ENCODE measurements at regions not wholly inside any gene's neighbourhood (a gene's known extent, or its start where the extent isn't known, plus 50 kb on each side); places are given as distances from the start of the nearest gene placed in this dataset.
"Not testable (repeated sequence)": the region's sequence is repeated elsewhere in the genome, so short reads cannot be mapped to it uniquely, and the experiment has no call there.

GRCh38 chr7:124099585-124099984 lies 66.7 kb upstream of the TMEM229A start:
- H3K9me3 ChIP-seq; DNase-seq; H3K79me2 ChIP-seq (ENCODE audit: insufficient read depth); H4K20me1 ChIP-seq (ENCODE audit: insufficient read depth); H3K36me3 ChIP-seq (replicated peaks in 1 of 2; ENCODE audit: control insufficient read depth in 1 of 2, insufficient read depth in 2 of 2, low read length in 1 of 2); POLR2A ChIA-PET; H2AFZ ChIP-seq (ENCODE audit: low read depth); H3K27me3 ChIP-seq (ENCODE audit: insufficient read depth); H3K4me3 ChIP-seq (ENCODE audit: low read depth in 2 of 2, low read length in 1 of 2); H3K27ac ChIP-seq (ENCODE audit: low read depth in 2 of 2, low read length in 1 of 2); H3K9me2 ChIP-seq; H3K9ac ChIP-seq; H3K4me1 ChIP-seq (ENCODE audit: control insufficient read depth in 1 of 2, insufficient read depth in 2 of 2, low read depth in 1 of 2, low read length in 1 of 2); H3F3A ChIP-seq (replicated peaks; ENCODE audit: insufficient read depth); H3K4me2 ChIP-seq: not testable (repeated sequence)
- CTCF ChIA-PET, result interaction anchor here (1.1 to 2.0 kb wide), 5 partner anchors 10 to 133 kb away, joined by 3 to 16 read pairs (median 4); no protein-coding TSS in a partner anchor
- WGBS (ENCODE audit: low lambda C conversion rate), result 81% methylated on average over 9 of the region's 10 CpGs

- CTCF ChIA-PET, result interaction anchor here (0.7 to 2.2 kb wide), 5 partner anchors 10 to 291 kb away, joined by 3 to 12 read pairs (median 3); no protein-coding TSS in a partner anchor
- Histone ChIP-seq H3K4me2 (no peak overlapping the region), H3F3A (replicated peaks; ENCODE audit: insufficient read depth) (no peaks in the 10 kb centered on the region), H3K27ac (ENCODE audit: low read depth in 2 of 2, low read length in 1 of 2) (peak overlapping the region in 1 of 2 experiments; percentile 34; a peak in 1 of 4 replicates), H3K27me3 (ENCODE audit: insufficient read depth) (no peaks in the 10 kb centered on the region), H3K9me3 (no peaks in the 10 kb centered on the region), H4K20me1 (ENCODE audit: insufficient read depth) (no peaks in the 10 kb centered on the region), H2AFZ (ENCODE audit: low read depth) (no peak overlapping the region), H3K9ac (no peak overlapping the region), H3K4me3 (ENCODE audit: low read depth in 2 of 2, low read length in 1 of 2) (no peak overlapping the region), H3K79me2 (ENCODE audit: insufficient read depth) (no peaks in the 10 kb centered on the region), H3K4me1 (ENCODE audit: control insufficient read depth in 1 of 2, insufficient read depth in 2 of 2, low read depth in 1 of 2, low read length in 1 of 2) (peaks cover 10 to 32% of the 10 kb centered on the region in 2 experiments), H3K36me3 (replicated peaks in 1 of 2; ENCODE audit: control insufficient read depth in 1 of 2, insufficient read depth in 2 of 2, low read length in 1 of 2) (no peaks in the 10 kb centered on the region), H3K9me2 (no peaks in the 10 kb centered on the region)
- TF ChIP-seq MXI1 (IDR thresholded peaks at IDR 0.05; ENCODE audit: low read depth, low read length) (no peak), FOSL2 (IDR thresholded peaks at IDR 0.05; ENCODE audit: borderline replicate concordance, low read depth) (no peak), REST (IDR thresholded peaks at IDR 0.05; ENCODE audit: low read depth, low read length) (no peak), FOXJ3 (CRISPR knock-in tag; IDR thresholded peaks at IDR 0.05) (no peak), PBX3 (IDR thresholded peaks at IDR 0.05) (no peak), RCOR1 (IDR thresholded peaks at IDR 0.05; ENCODE audit: low read length) (no peak), YY1 (IDR thresholded peaks at IDR 0.05; ENCODE audit: low read depth) (no peak), SIN3A (IDR thresholded peaks at IDR 0.05; ENCODE audit: borderline replicate concordance, low read depth, low read length) (no peak), GATA2 (CRISPR knock-in tag; IDR thresholded peaks at IDR 0.05) (no peak), RAD21 (IDR thresholded peaks at IDR 0.05; ENCODE audit: low read length) (no peak), IRF3 (IDR thresholded peaks at IDR 0.05; ENCODE audit: low read depth, low read length) (no peak), EZH2phosphoT487 (IDR thresholded peaks at IDR 0.05; ENCODE audit: borderline replicate concordance, low read depth) (no peak), FOXM1 (IDR thresholded peaks at IDR 0.05; ENCODE audit: low read depth) (no peak), POLR2AphosphoS5 (IDR thresholded peaks at IDR 0.05; ENCODE audit: low read depth, low read length) (no peak), GABPA (IDR thresholded peaks at IDR 0.05; ENCODE audit: low read depth) (no peak), ELF1 (IDR thresholded peaks at IDR 0.05) (no peak), MEF2A (IDR thresholded peaks at IDR 0.05; ENCODE audit: borderline replicate concordance, low read depth) (no peak), USF1 (IDR thresholded peaks at IDR 0.05; ENCODE audit: borderline replicate concordance, low read depth) (no peak), TCF12 (IDR thresholded peaks at IDR 0.05) (no peak), NFIC (IDR thresholded peaks at IDR 0.05; ENCODE audit: borderline replicate concordance) (no peak)
- POLR2A ChIA-PET, result interaction anchor here (0.9 kb wide), 1 partner anchor 56 kb away, joined by 3 read pairs; no protein-coding TSS in a partner anchor
- WGBS (ENCODE audit: low lambda C conversion rate), result 53% methylated on average over 2 of the region's 2 CpGs
- no peak for DNase-seq
These were observed 56.8 kb upstream of the TMEM229A start for GRCh38 chr7:124089621-124090020.

All from SK-N-SH (cell line).